ENCODE measurements at regions not wholly inside any gene's neighbourhood (a gene's known extent, or its start where the extent isn't known, plus 50 kb on each side); places are given as distances from the start of the nearest gene placed in this dataset.

DNA sequence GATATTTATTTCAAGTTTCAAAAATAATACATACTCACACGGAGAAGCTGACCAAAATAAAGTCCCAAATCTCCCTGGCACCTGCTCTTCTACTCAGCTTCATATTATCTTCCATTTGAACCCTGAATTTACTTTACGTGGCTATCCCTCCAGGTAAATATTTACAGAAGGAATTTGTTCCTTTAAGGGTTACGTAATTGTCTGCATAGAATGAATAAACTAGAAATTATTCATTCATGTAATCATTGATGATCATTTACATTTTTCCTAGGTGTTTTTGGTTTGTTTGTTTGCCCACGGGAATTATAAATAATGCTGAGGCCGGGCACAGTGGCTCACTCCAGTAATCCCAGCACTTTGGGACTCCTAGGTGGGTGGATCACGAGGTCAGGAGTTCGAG is 251.2 kb downstream of the PLK2 start:
- TF ChIP-seq POLR2A (IDR thresholded peaks at IDR 0.05) (no peak), CTCF (IDR thresholded peaks at IDR 0.05) (no peak), POLR2AphosphoS5 (IDR thresholded peaks at IDR 0.05) (no peak)
